GM23338 (cell line): ENCODE measurements at regions not wholly inside any gene's neighbourhood (a gene's known extent, or its start where the extent isn't known, plus 50 kb on each side); places are given as distances from the start of the nearest gene placed in this dataset.

ENCODE experiments used
- CREB1 ChIP-seq: fragments of 250-450 bp; sonication (Bioruptor Pico); IDR thresholded peaks from 2 replicates; pipeline ENCODE4 v1.5.0; 2020; ENCODE audit warnings: low read depth, mild to moderate bottlenecking, moderate library complexity
- CTCF ChIP-seq, 2 experiments: fragments of 200-600 bp in 1 of 2; sonication (generic) in 1 of 2; conservative IDR thresholded peaks; 2 replicates each; pipeline versions ENCODE4 v1.5.1 to v1.6.1; 2016 to 2017; ENCODE audit warnings: antibody characterized with exemption in 2 of 2, low read depth in 2 of 2, mild to moderate bottlenecking in 2 of 2, moderate library complexity in 1 of 2
- ETS1 ChIP-seq: IDR thresholded peaks from 2 replicates; pipeline ENCODE4 v1.6.1; 2016; ENCODE audit warnings: antibody characterized with exemption
- EZH2 ChIP-seq: fragments of 200-600 bp; sonication (generic); IDR thresholded peaks from one replicate; pipeline ENCODE4 v1.8.0; 2017; ENCODE audit warnings: antibody characterized with exemption, mild to moderate bottlenecking, low read depth; ENCODE audit not compliant: unreplicated experiment
- EZH2phosphoT487 ChIP-seq: fragments of 200-600 bp; sonication (generic); IDR thresholded peaks from one replicate; pipeline ENCODE4 v1.8.1; 2018; ENCODE audit warnings: antibody characterized with exemption; ENCODE audit not compliant: unreplicated experiment
- JUNB ChIP-seq: IDR thresholded peaks from one replicate; pipeline ENCODE4 v1.6.1; 2016; ENCODE audit warnings: antibody characterized with exemption; ENCODE audit not compliant: unreplicated experiment
- NANOG ChIP-seq: IDR thresholded peaks from 2 replicates; pipeline ENCODE4 v1.6.1; 2016; ENCODE audit warnings: antibody characterized with exemption, borderline replicate concordance
- POLR2AphosphoS5 ChIP-seq: IDR thresholded peaks from 2 replicates; pipeline ENCODE4 v1.6.1; 2016; ENCODE audit warnings: antibody characterized with exemption, low read depth
- STAT1 ChIP-seq: IDR thresholded peaks from one replicate; pipeline ENCODE4 v1.6.1; 2016; ENCODE audit warnings: antibody characterized with exemption; ENCODE audit not compliant: unreplicated experiment
- ZNF114 ChIP-seq: fragments of 250-450 bp; sonication (Bioruptor Pico); IDR thresholded peaks from 2 replicates; pipeline ENCODE4 v1.5.0; 2020; ENCODE audit warnings: mild to moderate bottlenecking, moderate library complexity
- ZNF462 ChIP-seq: fragments of 250-450 bp; sonication (Bioruptor Pico); IDR thresholded peaks from 2 replicates; pipeline ENCODE4 v1.5.0; 2020; ENCODE audit warnings: mild to moderate bottlenecking, moderate library complexity
- TF ChIP-seq, protein P1 (sequence below): IDR thresholded peaks from one replicate; pipeline ENCODE4 v1.6.1; 2018; ENCODE audit warnings: antibody characterized with exemption; ENCODE audit not compliant: unreplicated experiment

GRCh38 chr6:63371104-63371715 is 51.4 kb upstream of the LGSN start:
- no peak for TF ChIP-seq EZH2
- no peak for TF ChIP-seq CTCF (conservative IDR thresholded peaks at IDR 0.05; ENCODE audit: low read depth in 2 of 2)
- TF ChIP-seq POLR2AphosphoS5, result no peak
- TF ChIP-seq, protein P1, sequence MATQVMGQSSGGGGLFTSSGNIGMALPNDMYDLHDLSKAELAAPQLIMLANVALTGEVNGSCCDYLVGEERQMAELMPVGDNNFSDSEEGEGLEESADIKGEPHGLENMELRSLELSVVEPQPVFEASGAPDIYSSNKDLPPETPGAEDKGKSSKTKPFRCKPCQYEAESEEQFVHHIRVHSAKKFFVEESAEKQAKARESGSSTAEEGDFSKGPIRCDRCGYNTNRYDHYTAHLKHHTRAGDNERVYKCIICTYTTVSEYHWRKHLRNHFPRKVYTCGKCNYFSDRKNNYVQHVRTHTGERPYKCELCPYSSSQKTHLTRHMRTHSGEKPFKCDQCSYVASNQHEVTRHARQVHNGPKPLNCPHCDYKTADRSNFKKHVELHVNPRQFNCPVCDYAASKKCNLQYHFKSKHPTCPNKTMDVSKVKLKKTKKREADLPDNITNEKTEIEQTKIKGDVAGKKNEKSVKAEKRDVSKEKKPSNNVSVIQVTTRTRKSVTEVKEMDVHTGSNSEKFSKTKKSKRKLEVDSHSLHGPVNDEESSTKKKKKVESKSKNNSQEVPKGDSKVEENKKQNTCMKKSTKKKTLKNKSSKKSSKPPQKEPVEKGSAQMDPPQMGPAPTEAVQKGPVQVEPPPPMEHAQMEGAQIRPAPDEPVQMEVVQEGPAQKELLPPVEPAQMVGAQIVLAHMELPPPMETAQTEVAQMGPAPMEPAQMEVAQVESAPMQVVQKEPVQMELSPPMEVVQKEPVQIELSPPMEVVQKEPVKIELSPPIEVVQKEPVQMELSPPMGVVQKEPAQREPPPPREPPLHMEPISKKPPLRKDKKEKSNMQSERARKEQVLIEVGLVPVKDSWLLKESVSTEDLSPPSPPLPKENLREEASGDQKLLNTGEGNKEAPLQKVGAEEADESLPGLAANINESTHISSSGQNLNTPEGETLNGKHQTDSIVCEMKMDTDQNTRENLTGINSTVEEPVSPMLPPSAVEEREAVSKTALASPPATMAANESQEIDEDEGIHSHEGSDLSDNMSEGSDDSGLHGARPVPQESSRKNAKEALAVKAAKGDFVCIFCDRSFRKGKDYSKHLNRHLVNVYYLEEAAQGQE, result no peak
- no peak for TF ChIP-seq ZNF462 (CRISPR knock-in tag)
- TF ChIP-seq NANOG, result no peak
- no peak for TF ChIP-seq EZH2phosphoT487
- TF ChIP-seq CREB1, result no peak
- no peak for TF ChIP-seq JUNB
- TF ChIP-seq ETS1, result no peak
- no peak for TF ChIP-seq STAT1
- no peak for TF ChIP-seq ZNF114
